NCI-H2196 (cell line): ENCODE measurements at regions not wholly inside any gene's neighbourhood (a gene's known extent, or its start where the extent isn't known, plus 50 kb on each side); places are given as distances from the start of the nearest gene placed in this dataset.
A peak's percentile ranks its signal among the peaks of the same experiment; 100 is the strongest.

Experiments used
- DNase-seq: peaks from one replicate; lab custom pipeline; 2025; ENCODE audit not compliant: unreplicated experiment; lab: John Stamatoyannopoulos, UW

DNA sequence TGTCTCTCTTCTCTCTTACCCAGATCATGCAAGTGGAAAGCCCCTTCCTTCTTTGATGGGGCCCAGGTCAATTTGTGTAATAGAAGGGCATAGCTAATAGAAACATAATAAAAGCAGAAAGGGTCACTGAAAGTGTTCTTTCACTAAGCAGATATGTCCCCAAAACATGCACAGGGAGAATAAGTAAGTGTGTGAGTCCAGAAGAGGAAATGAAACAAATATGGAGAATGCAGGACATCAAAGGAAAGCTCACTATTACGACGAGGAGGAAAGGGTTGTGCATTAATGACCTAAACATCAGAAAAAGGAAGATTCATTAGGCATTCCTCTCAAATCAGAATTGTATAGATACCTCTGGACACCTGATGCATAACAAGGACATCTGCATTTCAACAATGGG lies 81.4 kb upstream of the SMYD2 start:
- DNase-seq: no peak

- DNase-seq: no peak
Observed at GRCh38 chr1:214202992-214203391, 78.0 kb upstream of the SMYD2 start.

- peak; percentile 57 for DNase-seq
Observed at GRCh38 chr1:214205053-214205452, 75.9 kb upstream of the SMYD2 start.

- no peak for DNase-seq
Observed at GRCh38 chr1:214208460-214208859, 72.5 kb upstream of the SMYD2 start.

- DNase-seq: no peak
Observed at GRCh38 chr1:214209260-214209808, 71.6 kb upstream of the SMYD2 start.

- no peak for DNase-seq
Observed at GRCh38 chr1:214213136-214213535, 67.8 kb upstream of the SMYD2 start.

- DNase-seq: no peak
Observed at GRCh38 chr1:214214851-214215250, 66.1 kb upstream of the SMYD2 start.

DNA sequence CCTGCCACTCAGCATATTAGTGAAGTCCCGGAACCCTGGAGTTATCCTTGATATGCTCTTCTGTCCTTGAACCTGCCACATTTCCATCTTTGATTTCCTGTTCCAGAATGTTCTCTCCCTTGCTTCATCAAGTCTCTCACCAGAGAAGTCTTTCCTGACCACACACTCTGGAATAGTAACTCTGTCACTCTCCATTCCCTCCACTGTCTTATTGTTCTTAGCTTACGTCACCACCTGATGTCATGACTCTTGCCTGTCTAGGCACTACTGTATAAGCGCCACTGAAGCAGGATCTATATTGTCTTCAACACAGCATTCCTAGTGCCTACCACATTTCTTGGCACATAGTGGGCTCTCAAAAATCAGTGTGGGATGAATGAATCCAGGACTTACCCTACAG lies 65.4 kb upstream of the SMYD2 start:
- no peak for DNase-seq

DNA sequence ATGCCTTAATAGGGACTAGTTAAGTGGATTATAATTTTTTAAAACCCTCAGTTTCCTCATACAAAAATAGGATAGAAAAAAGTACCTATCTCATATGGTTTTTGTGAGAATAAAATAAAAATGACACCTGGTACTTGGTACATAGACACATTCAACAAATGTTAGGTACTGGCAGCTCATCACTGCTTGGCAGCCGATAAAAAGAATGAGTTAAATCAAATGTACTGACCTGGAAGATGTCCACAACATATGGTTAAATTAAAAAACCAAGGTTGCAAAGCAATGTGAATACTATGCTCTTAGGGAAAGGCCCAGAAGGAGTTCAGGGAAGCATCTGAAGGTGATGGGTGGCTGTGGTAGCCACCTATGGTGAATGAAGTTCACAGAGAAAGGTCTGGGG lies 64.9 kb upstream of the SMYD2 start:
- DNase-seq: no peak

DNA sequence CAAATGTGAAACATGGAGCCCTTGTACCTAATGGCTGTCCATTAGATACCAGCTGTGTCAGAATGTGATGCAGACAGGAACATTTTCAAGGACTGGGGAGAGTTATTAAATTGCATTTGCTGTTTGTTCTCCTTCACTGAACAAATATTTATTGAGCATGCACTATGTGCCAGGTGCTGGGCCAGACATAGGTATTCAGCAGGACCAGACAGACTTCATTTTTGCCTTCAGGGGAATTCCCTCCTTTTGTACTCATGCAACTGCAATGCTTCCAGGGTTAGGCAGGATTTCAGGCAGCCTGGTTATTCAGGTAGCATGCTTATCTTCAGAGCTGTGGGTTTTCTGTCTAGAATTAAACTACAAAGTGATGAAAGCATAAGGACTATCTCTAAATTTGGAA lies 64.2 kb upstream of the SMYD2 start:
- peak; percentile 41 for DNase-seq

DNA sequence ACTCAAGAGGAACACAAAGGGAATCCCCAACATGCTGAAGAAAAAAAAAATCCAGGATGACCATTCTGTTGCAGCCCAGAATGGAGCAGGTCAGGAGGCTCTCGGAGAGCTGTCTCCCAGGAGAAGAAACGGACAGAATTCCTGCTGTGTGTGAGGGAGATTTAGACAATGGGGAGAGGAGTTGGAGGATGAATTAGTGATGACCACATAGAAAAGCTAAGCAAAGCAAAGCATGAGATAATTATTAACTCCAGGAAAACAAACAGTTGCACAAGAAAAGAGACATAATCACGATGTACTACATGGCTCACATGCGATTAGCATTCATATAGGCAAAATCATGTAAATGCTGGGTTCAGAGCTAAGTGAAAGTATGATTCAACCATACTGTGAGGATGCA lies 61.1 kb upstream of the SMYD2 start:
- DNase-seq: no peak

DNA sequence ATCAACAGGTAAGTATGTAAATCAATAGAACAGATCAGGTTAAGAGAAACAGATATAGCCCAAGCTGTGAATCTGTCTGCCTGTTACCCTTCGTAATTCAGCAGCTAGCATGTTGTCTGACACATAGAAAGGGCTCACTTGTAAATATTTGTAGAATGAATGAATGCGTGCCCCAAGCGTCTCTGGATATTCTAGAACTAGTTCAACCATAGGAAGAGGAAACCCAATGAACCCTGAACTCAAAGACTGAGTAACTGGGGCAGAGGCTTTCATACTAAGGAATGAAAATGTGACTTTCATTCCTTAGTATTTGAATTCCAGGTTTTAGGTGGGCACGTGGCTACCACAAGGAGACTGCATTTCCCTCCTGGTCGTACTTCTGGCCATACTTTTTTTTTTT lies 60.1 kb upstream of the SMYD2 start:
- no peak for DNase-seq

- DNase-seq: no peak
Observed at GRCh38 chr1:214224611-214225354, 56.2 kb upstream of the SMYD2 start.

DNA sequence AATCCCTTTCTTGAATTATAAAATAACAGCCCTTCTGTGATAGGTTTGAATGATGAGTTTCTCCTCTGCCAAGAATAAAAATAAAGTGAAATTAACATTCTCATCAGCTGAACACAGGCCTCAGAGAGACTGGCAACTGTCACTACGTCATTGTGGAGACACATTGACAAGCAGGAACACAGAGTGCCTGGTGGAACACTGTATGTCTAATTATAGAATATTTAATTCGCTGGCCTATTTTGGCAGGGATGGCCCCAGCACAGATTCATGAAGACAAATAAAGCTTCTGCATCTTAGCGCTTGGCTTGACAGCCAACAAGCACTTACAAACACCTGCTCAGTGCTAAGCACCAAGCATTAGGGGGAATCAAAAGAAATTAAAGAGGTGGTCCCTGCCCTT lies 52.0 kb upstream of the SMYD2 start:
- DNase-seq: no peak

DNA sequence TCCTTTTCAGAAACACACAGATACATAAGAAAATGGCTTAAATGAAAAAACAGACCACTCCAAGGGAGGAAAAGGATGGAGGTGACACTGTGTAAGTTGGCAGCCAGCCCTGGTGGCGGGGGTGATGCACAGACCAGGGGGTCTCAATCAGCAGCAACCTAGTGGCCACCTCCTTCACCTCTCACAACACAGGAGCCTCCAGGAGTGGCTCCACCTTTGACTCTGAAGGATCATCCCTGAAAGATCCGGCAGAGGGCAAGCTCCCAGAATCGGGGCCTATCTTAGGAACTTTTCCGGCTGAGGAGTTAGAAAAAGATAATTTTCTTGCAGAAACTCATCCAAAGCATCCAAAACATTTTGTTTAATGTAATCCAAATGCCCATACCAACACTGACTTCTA lies 51.2 kb upstream of the SMYD2 start:
- no peak for DNase-seq
